SK-N-SH treated with all-trans-retinoic acid at 6 μM for 48 hours (cell line): ENCODE measurements at regions not wholly inside any gene's neighbourhood (a gene's known extent, or its start where the extent isn't known, plus 50 kb on each side); places are given as distances from the start of the nearest gene placed in this dataset.

ENCODE experiments used
- ATAC-seq: fragments of 200-7000 bp; cut with Tn5 transposase; 3 replicates; pipeline ENCODE4 v1.9.1; 2020; ENCODE audit warnings: mild to moderate bottlenecking, moderate library complexity
- ARNTL ChIP-seq: fragments of 450-650 bp; formaldehyde crosslinking; IDR thresholded peaks from 2 replicates; pipeline ENCODE4 v1.5.0; 2020; ENCODE audit warnings: low read depth, mild to moderate bottlenecking, moderate library complexity, borderline replicate concordance
- BACH2 ChIP-seq: fragments of 250-450 bp; sonication (Bioruptor Pico); IDR thresholded peaks from 2 replicates; pipeline ENCODE4 v1.9.0; 2021; ENCODE audit warnings: mild to moderate bottlenecking, borderline replicate concordance
- CSDC2 ChIP-seq: fragments of 250-450 bp; sonication (Bioruptor Pico); IDR thresholded peaks from 2 replicates; pipeline ENCODE4 v1.5.0; 2020; ENCODE audit warnings: mild to moderate bottlenecking, moderate library complexity
- ESRRG ChIP-seq: fragments of 250-450 bp; sonication (Bioruptor Pico); IDR thresholded peaks from 2 replicates; pipeline ENCODE4 v1.6.1; 2021; ENCODE audit warnings: mild to moderate bottlenecking
- GLIS3 ChIP-seq: fragments of 250-450 bp; sonication (Bioruptor Pico); IDR thresholded peaks from 2 replicates; pipeline ENCODE4 v1.5.0; 2020; ENCODE audit warnings: mild to moderate bottlenecking, moderate library complexity
- OSR1 ChIP-seq: fragments of 250-450 bp; sonication (Bioruptor Pico); IDR thresholded peaks from 2 replicates; pipeline ENCODE4 v1.8.0; 2022; ENCODE audit warnings: moderate library complexity, mild to moderate bottlenecking, inconsistent platforms
- PPARA ChIP-seq: fragments of 250-450 bp; sonication (Bioruptor Pico); IDR thresholded peaks from 2 replicates; pipeline ENCODE4 v1.5.0; 2020; ENCODE audit warnings: mild to moderate bottlenecking, borderline replicate concordance
- RARB ChIP-seq: fragments of 250-450 bp; sonication (Bioruptor Pico); IDR thresholded peaks from 2 replicates; pipeline ENCODE4 v1.8.0; 2021; ENCODE audit warnings: mild to moderate bottlenecking, moderate library complexity
- SNAI2 ChIP-seq: fragments of 250-450 bp; sonication (Bioruptor Pico); IDR thresholded peaks from 2 replicates; pipeline ENCODE4 v1.5.0; 2020; ENCODE audit warnings: mild to moderate bottlenecking, moderate library complexity
- TCF4 ChIP-seq: fragments of 250-450 bp; sonication (Bioruptor Pico); IDR thresholded peaks from 2 replicates; pipeline ENCODE4 v1.8.0; 2021; ENCODE audit warnings: mild to moderate bottlenecking, moderate library complexity, borderline replicate concordance
- TOX ChIP-seq: fragments of 250-450 bp; sonication (Bioruptor Pico); IDR thresholded peaks from 2 replicates; pipeline ENCODE4 v1.8.0; 2021; ENCODE audit warnings: mild to moderate bottlenecking, moderate library complexity, borderline replicate concordance
- ZC3H10 ChIP-seq: fragments of 250-450 bp; sonication (Bioruptor Pico); IDR thresholded peaks from 2 replicates; pipeline ENCODE4 v1.5.1; 2021; ENCODE audit warnings: mild to moderate bottlenecking, moderate library complexity
- ZFP3 ChIP-seq: fragments of 250-450 bp; sonication (Bioruptor Pico); IDR thresholded peaks from 2 replicates; pipeline ENCODE4 v1.5.0; 2020; ENCODE audit warnings: mild to moderate bottlenecking, moderate library complexity
- ZFP30 ChIP-seq: fragments of 450-650 bp; formaldehyde crosslinking; IDR thresholded peaks from 2 replicates; pipeline ENCODE4 v1.5.0; 2022; ENCODE audit warnings: mild to moderate bottlenecking, moderate library complexity
- ZNF565 ChIP-seq: fragments of 450-650 bp; formaldehyde crosslinking; conservative IDR thresholded peaks from 2 replicates; pipeline ENCODE4 v1.5.0; 2020; ENCODE audit warnings: low read depth, mild to moderate bottlenecking, moderate library complexity
- ZNF70 ChIP-seq: fragments of 450-650 bp; formaldehyde crosslinking; IDR thresholded peaks from 2 replicates; pipeline ENCODE4 v1.5.0; 2020; ENCODE audit warnings: mild to moderate bottlenecking, moderate library complexity
- TF ChIP-seq, protein P1 (sequence below): fragments of 250-450 bp; sonication (Bioruptor Pico); IDR thresholded peaks from 2 replicates; pipeline ENCODE4 v1.5.0; 2020; ENCODE audit warnings: mild to moderate bottlenecking, moderate library complexity
- TF ChIP-seq, protein P2 (sequence below): fragments of 250-450 bp; sonication (Bioruptor Pico); IDR thresholded peaks from 2 replicates; pipeline ENCODE4 v1.5.1; 2020; ENCODE audit warnings: low read depth, mild to moderate bottlenecking, moderate library complexity
- TF ChIP-seq, protein P3 (sequence below): fragments of 250-450 bp; sonication (Bioruptor Pico); IDR thresholded peaks from 2 replicates; pipeline ENCODE4 v1.8.0; 2021; ENCODE audit warnings: low read depth, mild to moderate bottlenecking, moderate library complexity, borderline replicate concordance
- TF ChIP-seq, protein P4 (sequence below): fragments of 250-450 bp; sonication (Bioruptor Pico); IDR thresholded peaks from 2 replicates; pipeline ENCODE4 v1.5.1; 2021; ENCODE audit warnings: mild to moderate bottlenecking, moderate library complexity
- TF ChIP-seq, protein P5 (sequence below): fragments of 250-450 bp; sonication (Bioruptor Pico); IDR thresholded peaks from 2 replicates; pipeline ENCODE4 v1.8.0; 2020; ENCODE audit warnings: mild to moderate bottlenecking, moderate library complexity, borderline replicate concordance

DNA sequence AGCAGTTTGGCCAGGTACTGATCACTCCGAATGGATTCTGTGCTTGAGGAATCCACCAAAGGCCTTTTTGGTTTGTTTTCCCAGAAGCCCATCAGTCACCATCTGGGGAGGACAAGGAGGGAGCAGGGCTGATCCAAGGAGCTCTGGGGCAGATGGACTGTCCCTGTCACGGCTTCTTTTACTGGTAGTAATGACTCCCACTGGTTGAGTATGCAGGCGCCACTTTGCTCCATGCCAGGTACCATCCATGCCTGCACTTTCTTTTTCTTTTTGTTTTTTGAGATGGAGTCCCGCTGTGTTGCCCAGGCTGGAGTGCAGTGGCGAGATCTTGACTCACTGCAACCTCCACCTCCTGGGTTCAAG lies 101.7 kb downstream of the UBIAD1 start:
- TF ChIP-seq CSDC2 (CRISPR knock-in tag) (no peak), ZFP3 (CRISPR knock-in tag) (no peak), GLIS3 (CRISPR knock-in tag) (no peak), ZC3H10 (CRISPR knock-in tag) (no peak), RARB (CRISPR knock-in tag) (no peak), ZFP30 (no peak), PPARA (CRISPR knock-in tag) (no peak), BACH2 (CRISPR knock-in tag) (no peak), SNAI2 (CRISPR knock-in tag) (no peak), ZNF70 (CRISPR knock-in tag) (no peak), ESRRG (CRISPR knock-in tag) (no peak), ARNTL (no peak)
- TF ChIP-seq, protein P1, sequence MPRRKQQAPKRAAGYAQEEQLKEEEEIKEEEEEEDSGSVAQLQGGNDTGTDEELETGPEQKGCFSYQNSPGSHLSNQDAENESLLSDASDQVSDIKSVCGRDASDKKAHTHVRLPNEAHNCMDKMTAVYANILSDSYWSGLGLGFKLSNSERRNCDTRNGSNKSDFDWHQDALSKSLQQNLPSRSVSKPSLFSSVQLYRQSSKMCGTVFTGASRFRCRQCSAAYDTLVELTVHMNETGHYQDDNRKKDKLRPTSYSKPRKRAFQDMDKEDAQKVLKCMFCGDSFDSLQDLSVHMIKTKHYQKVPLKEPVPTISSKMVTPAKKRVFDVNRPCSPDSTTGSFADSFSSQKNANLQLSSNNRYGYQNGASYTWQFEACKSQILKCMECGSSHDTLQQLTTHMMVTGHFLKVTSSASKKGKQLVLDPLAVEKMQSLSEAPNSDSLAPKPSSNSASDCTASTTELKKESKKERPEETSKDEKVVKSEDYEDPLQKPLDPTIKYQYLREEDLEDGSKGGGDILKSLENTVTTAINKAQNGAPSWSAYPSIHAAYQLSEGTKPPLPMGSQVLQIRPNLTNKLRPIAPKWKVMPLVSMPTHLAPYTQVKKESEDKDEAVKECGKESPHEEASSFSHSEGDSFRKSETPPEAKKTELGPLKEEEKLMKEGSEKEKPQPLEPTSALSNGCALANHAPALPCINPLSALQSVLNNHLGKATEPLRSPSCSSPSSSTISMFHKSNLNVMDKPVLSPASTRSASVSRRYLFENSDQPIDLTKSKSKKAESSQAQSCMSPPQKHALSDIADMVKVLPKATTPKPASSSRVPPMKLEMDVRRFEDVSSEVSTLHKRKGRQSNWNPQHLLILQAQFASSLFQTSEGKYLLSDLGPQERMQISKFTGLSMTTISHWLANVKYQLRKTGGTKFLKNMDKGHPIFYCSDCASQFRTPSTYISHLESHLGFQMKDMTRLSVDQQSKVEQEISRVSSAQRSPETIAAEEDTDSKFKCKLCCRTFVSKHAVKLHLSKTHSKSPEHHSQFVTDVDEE (CRISPR knock-in tag): no peak
- TF ChIP-seq, protein P2, sequence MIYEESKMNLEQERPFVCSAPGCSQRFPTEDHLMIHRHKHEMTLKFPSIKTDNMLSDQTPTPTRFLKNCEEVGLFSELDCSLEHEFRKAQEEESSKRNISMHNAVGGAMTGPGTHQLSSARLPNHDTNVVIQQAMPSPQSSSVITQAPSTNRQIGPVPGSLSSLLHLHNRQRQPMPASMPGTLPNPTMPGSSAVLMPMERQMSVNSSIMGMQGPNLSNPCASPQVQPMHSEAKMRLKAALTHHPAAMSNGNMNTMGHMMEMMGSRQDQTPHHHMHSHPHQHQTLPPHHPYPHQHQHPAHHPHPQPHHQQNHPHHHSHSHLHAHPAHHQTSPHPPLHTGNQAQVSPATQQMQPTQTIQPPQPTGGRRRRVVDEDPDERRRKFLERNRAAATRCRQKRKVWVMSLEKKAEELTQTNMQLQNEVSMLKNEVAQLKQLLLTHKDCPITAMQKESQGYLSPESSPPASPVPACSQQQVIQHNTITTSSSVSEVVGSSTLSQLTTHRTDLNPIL (CRISPR knock-in tag): no peak
- TF ChIP-seq, protein P3, sequence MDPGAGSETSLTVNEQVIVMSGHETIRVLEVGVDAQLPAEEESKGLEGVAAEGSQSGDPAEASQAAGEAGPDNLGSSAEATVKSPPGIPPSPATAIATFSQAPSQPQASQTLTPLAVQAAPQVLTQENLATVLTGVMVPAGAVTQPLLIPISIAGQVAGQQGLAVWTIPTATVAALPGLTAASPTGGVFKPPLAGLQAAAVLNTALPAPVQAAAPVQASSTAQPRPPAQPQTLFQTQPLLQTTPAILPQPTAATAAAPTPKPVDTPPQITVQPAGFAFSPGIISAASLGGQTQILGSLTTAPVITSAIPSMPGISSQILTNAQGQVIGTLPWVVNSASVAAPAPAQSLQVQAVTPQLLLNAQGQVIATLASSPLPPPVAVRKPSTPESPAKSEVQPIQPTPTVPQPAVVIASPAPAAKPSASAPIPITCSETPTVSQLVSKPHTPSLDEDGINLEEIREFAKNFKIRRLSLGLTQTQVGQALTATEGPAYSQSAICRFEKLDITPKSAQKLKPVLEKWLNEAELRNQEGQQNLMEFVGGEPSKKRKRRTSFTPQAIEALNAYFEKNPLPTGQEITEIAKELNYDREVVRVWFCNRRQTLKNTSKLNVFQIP: no peak
- TF ChIP-seq, protein P4, sequence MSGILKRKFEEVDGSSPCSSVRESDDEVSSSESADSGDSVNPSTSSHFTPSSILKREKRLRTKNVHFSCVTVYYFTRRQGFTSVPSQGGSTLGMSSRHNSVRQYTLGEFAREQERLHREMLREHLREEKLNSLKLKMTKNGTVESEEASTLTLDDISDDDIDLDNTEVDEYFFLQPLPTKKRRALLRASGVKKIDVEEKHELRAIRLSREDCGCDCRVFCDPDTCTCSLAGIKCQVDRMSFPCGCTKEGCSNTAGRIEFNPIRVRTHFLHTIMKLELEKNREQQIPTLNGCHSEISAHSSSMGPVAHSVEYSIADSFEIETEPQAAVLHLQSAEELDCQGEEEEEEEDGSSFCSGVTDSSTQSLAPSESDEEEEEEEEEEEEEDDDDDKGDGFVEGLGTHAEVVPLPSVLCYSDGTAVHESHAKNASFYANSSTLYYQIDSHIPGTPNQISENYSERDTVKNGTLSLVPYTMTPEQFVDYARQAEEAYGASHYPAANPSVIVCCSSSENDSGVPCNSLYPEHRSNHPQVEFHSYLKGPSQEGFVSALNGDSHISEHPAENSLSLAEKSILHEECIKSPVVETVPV (CRISPR knock-in tag): no peak
- ATAC-seq: no peak; the same call in 2 of the 3 replicates

DNA sequence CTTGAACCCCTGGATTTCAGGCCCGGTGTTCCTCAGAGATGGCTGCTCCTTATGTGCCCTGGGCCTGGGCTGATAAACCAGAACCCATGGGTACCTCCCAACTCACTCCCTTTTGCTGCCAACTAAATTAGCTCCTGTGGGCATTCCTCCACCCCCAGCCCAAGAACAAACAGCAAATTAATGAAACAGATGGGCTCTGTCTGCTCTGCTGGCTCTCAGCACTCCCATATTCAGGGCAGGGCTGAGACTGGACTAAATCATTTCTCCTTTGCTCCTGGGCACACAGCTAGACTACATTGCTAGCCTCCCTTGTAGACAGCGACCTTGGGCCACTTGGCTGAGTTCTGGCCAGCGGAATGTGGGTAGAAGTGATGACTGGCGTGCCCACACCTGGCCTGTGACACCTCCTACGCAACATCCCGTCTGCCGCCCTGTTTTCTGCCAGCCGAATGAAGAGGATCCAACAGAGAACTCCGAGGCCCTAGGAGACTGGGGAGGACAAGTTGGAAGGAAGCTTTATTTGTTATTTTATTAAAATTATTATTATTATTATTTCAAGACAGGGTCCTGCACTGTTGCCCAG lies 101.9 kb upstream of the DISP3 start:
- TF ChIP-seq, protein P3: no peak
- TF ChIP-seq ESRRG (CRISPR knock-in tag) (no peak), RARB (CRISPR knock-in tag) (no peak), GLIS3 (CRISPR knock-in tag) (no peak), ZFP30 (no peak), ZNF70 (CRISPR knock-in tag) (no peak), TCF4 (no peak), ZFP3 (CRISPR knock-in tag) (no peak), OSR1 (CRISPR knock-in tag) (no peak), ZC3H10 (CRISPR knock-in tag) (no peak), ZNF565 (CRISPR knock-in tag) (no peak), SNAI2 (CRISPR knock-in tag) (no peak), TOX (CRISPR knock-in tag) (no peak)
- TF ChIP-seq, protein P2 (CRISPR knock-in tag): no peak
- TF ChIP-seq, protein P5, sequence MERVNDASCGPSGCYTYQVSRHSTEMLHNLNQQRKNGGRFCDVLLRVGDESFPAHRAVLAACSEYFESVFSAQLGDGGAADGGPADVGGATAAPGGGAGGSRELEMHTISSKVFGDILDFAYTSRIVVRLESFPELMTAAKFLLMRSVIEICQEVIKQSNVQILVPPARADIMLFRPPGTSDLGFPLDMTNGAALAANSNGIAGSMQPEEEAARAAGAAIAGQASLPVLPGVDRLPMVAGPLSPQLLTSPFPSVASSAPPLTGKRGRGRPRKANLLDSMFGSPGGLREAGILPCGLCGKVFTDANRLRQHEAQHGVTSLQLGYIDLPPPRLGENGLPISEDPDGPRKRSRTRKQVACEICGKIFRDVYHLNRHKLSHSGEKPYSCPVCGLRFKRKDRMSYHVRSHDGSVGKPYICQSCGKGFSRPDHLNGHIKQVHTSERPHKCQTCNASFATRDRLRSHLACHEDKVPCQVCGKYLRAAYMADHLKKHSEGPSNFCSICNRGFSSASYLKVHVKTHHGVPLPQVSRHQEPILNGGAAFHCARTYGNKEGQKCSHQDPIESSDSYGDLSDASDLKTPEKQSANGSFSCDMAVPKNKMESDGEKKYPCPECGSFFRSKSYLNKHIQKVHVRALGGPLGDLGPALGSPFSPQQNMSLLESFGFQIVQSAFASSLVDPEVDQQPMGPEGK (CRISPR knock-in tag): no peak
- TF ChIP-seq, protein P4 (CRISPR knock-in tag): no peak
- TF ChIP-seq, protein P1 (CRISPR knock-in tag): no peak
- TF ChIP-seq, all 23 proteins: peak for 0
- no peak for ATAC-seq
